Middle frontal gyrus (tissue), 1 donor: ENCODE measurements at regions not wholly inside any gene's neighbourhood (a gene's known extent, or its start where the extent isn't known, plus 50 kb on each side); places are given as distances from the start of the nearest gene placed in this dataset.

Experiments used
- DNase-seq: peaks from one replicate; pipeline ENCODE4 v3.0.0-alpha.2; 2015; ENCODE audit warnings: low spot score; ENCODE audit errors: extremely low spot score

GRCh38 chr1:57947471-57947870 lies 523.6 kb upstream of the DAB1 start:
- DNase-seq = no peak

DNA sequence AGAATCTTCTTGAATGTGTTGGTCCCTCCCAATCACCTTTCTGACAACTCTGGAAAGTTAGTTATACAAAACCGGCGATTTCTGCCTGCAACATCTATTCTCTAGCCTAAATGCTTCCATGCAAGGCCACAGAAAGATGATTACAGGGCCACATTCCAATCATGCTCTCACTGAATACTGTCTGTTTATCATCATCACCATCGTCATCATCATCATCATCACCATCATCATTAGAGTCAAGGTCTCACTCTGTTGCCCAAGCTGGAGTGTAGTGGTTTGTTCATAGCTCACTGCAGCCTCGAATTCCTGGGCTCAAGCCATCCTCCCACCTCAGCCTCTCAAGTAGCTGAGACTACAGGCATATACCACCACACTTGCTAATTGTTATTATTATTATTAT lies 521.2 kb upstream of the DAB1 start:
- no peak for DNase-seq

DNA sequence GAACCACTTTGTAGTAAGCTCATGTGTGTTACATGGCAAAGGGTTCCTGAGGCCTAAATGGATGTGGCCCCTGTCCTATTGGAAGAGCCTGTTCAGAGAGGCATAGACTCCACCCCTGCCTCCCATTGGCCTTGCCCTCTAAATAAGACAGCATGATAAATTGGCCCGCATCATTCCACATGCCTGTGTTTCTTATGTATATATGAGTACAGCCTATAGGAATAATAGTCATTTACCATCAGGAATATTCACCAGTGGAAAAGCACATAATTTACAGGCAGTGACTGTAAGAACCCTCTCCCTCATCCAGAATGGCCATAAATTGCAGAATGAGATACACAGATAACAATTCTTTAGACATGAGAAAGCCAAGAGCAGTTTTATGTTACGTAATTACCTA lies 519.5 kb upstream of the DAB1 start:
- no peak for DNase-seq

DNA sequence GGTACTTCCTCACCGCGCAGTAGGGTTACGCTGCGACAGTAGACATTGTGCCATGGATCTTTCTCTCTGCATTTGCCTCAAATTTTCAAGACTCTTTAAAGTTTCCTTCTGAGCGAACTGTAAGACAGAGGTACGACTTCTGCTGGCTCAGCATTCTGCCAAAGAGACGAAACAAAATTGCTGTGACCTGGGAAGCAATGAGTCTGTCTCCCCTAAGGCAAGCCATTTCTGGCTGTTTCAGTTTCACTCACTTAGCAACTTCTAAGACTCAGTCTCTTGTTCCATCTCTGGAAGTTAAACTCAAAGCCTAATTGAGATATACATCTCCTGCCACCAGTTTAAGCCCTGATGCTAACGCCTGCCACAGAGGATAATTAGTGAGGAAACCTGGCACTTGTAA lies 510.9 kb upstream of the DAB1 start:
- DNase-seq = no peak

DNA sequence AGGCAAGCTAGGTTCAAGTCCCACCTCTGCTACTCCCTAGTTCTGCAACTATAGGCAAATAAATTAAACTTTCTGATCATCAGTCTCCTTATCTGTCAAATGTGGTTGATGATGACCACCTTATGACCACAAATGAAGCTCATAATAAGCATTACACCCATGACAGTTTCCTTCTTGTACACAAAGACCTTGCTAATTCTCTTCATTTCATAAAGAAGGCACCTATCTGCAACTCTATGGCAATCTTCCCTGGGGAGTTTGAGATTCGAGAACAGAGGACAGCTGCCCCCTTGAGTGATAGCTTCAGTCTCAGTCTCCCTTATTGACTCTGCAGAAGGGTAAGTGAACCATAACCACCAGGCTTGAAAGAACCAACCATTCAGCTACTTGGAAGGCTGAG lies 503.1 kb upstream of the DAB1 start:
- no peak for DNase-seq

DNA sequence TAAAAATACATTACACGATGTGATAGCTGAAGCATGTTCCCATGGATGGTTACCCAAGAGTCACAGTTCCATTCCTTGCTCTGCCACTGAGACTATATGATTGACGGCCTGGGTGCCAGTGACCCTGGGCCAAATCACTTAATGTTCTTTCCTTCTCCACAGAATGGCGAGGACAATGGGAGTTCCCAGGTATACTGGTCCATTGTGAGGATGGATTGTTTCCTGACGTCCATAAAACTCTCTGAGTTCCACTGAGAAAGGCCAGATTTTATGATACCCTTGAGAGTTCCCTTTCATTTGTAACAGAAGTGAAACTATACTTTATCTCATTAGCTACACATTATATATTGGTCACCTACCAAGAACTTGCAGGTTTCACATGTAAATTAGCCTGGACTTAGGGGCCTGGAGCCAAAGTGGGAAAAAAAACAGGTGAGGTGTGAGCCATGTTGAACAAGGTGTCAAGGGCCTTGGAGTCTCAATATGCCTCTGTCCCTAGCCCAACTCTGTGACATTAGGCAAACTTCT lies 502.2 kb upstream of the DAB1 start:
- no peak for DNase-seq

DNA sequence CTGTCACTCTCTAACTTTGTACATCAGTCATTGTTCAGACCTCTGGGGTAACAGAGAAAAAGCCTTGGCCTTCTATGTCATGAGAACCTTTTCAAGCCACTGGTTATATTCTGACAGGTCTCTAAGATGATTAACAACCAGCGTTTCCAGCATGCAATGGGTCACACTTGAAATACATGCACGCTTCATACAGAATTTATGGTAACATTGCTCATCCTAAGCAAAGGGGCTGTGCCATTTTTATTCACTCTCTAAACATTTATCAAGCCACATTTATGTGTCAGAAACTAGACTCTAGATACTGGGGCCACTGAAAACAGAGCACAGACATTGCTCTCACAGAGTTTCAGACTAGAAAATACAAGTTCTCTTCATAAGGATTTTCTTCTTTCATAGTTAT lies 501.4 kb upstream of the DAB1 start:
- DNase-seq = no peak

GRCh38 chr1:57922130-57922529 lies 498.3 kb upstream of the DAB1 start:
- no peak for DNase-seq

GRCh38 chr1:57916041-57916440 lies 492.2 kb upstream of the DAB1 start:
- no peak for DNase-seq

GRCh38 chr1:57911427-57911826 lies 487.6 kb upstream of the DAB1 start:
- DNase-seq = no peak

- DNase-seq = no peak
Measured at GRCh38 chr1:57910782-57911181, 486.9 kb upstream of the DAB1 start.

DNA sequence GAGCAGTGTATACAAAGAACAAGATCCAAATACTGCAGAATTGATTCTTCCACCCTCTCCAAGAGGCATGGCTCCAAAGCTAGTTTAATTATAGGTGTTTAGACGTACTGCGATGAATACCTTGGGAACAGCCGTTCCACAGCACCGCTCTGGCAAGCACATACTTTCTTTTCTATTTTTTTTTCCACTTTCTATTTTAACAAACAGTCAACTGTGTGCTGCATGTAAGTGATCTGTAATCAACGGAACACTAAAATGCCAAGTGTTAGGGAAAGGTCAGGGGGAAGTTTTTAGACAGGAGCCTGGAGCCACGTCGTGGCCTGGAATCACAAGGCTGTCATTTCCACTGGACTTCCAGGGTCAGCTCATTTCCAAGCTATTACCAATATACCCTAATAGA lies 486.4 kb upstream of the DAB1 start:
- DNase-seq = no peak

DNA sequence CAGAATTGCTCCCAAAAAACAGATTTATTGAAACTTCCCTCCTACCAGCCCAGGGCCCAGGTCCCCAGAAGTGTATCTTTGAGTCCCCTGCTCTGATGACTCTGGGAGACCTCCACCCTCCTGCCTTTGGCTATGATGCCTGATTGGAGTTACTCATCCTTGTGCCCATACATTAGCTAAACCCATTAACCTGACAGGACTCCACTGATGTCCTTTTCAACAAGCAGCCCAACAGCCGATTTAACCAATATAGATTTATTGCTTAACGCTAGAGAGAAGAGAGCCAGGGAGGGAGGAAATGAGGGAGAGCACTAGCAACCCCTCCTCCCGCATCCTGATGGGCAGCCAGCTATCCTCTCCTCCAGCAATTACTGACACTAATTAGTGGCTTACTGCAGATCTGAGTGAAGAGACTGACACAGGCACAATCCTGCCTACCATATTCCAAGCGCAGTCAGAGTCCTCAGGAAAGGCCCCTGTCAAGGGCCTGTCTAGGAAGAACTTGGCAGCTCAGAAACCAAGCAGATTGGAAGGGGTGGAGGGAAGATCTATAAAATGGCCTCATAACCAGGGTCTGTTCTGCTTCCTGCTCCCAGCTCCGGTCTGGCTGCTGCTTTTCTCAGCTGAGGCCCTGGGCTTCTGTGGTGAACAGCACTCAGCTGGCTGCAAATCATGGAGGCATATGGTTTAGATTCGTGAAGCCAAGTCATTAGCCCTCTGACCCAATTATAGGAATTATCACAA lies 484.5 kb upstream of the DAB1 start:
- no peak for DNase-seq

GRCh38 chr1:57901208-57901919 lies 477.5 kb upstream of the DAB1 start:
- no peak for DNase-seq

DNA sequence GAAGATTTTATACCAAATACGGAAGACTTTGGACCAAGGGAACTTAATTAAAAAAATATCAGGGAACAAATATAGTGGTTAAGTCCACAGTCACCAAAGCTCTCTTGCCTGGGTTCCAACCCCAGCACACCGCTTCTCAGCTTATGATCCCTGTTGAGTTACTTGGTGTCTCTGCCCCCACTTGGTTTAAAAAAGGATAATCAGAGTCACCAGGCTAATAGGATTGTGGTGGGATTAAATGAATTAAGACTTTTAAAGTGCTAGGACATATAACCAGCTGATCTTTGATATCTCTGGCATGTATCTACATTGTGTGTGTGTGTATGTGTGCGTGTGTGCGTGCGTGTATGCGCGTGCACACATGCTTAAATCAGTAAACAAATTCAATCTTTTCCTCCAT lies 474.7 kb upstream of the DAB1 start:
- DNase-seq = no peak

DNA sequence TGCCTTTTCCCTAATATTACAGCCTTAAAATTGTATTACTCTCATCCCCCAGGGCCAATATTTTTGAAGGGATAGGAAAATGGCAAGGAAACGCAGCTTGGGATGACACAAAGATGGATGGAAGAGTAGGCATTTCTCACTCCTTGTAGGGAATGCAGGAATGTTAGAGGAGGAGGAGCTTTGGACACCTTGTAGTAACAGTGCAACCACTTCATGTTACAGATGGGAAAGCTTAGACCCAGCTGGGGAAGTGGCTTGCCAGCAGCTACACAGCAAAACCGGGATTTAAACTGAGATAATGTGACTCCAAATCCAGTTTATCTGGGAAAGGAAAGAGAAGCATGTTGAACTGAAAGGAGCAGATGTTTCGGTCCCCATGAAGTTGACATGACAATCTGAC lies 473.7 kb upstream of the DAB1 start:
- no peak for DNase-seq

DNA sequence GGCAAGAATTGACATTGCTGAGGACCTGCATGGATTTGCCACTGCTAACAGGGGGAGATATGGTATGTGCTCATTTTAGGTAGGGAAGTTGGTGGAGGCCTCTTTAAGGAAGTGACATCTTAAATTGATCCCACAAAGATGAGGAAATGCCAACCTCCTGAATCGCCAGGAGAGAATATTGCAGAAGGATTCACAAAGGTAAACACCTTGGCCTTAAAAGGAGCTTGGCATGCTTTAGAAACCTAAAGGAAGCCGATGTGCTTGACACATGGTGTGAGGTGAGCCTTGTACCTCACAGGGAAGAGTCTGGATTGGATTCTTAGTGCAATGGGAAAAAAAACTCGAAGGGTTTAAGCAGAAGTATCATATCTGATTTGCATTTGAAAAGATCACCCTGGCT lies 470.5 kb upstream of the DAB1 start:
- DNase-seq = no peak

DNA sequence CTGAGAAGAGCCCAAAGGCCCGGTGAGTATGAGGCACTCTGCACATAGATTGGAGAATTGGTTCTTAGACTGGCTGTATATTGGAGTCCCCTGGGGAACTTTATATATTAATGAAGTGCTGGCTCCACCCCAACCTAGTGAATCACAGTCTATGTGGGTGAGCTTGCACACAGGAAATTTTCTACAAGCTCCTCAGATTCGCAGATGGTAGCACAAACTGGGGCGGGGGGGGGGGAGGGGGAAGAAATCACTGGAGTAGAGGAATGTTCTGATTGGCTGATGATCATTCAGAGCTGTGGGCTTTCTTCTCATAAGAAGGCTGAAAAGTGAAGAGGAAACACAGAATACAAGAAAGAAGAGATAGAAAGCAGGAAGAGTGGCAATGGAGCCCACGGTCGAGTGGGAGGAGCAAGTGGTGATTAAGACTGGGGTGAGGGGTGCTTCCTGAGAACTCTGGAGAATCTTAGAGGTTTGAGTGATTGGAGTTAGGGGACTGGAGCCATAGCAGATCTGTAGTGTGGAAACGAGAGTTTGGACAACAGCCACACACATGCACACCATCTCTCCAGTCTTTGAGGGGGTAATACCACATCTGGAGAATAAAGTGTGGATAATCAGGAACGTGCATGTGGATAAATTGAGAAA lies 465.9 kb upstream of the DAB1 start:
- DNase-seq = no peak

- DNase-seq = no peak
Measured at GRCh38 chr1:57887964-57888491, 464.2 kb upstream of the DAB1 start.

DNA sequence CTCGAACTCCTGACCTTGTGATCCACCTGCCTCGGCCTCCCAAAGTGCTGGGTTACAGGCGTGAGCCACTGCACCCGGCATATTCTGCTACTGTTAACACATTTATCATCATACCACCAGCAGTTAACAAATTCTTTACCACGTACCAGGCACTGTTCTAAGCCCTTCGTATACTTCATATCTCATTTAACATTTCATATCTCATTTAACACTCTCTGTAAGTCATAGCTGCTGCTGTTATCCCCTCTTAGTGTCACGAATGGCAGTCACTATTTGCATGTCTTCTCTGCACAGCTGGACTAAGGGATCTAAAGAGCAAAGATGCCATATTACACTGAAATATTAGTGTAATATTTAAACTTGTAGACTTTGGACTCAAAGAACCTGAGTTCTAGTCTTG lies 462.5 kb upstream of the DAB1 start:
- no peak for DNase-seq

DNA sequence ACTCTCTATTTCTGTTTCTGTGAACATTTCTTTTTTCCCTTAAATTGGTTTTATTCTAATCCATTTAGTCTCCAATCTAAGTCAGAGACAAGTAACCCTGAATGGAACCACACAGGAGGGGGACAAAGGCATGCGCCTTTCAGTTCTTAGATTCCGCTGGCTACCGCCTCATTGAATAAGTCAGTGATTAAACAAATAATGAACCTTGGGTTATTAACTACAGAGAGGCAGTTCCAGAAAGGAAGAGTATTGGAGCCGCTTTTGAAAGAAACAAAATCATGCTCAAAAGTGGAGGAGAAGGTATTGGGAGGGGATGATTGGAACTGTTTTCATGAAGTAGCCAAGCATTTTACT lies 459.8 kb upstream of the DAB1 start:
- DNase-seq = no peak

GRCh38 chr1:57882934-57883641 lies 459.2 kb upstream of the DAB1 start:
- no peak for DNase-seq
